Kidney epithelial cell (primary cell): ENCODE measurements at regions not wholly inside any gene's neighbourhood (a gene's known extent, or its start where the extent isn't known, plus 50 kb on each side); places are given as distances from the start of the nearest gene placed in this dataset.

Experiments used
- DNase-seq: peaks from one replicate; pipeline ENCODE4 v3.0.0-alpha.2; 2010; ENCODE audit warnings: low read depth
- H3K27me3 ChIP-seq: 2 replicates; pipeline ENCODE4 v1.6.0; 2011; ENCODE audit warnings: low read length; ENCODE audit not compliant: control insufficient read depth, insufficient read depth
- H3K36me3 ChIP-seq: 2 replicates; pipeline ENCODE4 v1.5.1; 2011; ENCODE audit warnings: low read length; ENCODE audit not compliant: control insufficient read depth, insufficient read depth
- H3K4me3 ChIP-seq: 2 replicates; pipeline ENCODE4 v1.5.1; 2011; ENCODE audit warnings: low read depth, mild to moderate bottlenecking, control low read depth, low read length
- TF ChIP-seq, protein P1 (sequence below): IDR thresholded peaks from 2 replicates; pipeline ENCODE4 v1.5.1; 2011; ENCODE audit warnings: mild to moderate bottlenecking, moderate library complexity, low read length, control low read depth, inconsistent platforms; ENCODE audit not compliant: insufficient read depth, poor library complexity, severe bottlenecking

DNA sequence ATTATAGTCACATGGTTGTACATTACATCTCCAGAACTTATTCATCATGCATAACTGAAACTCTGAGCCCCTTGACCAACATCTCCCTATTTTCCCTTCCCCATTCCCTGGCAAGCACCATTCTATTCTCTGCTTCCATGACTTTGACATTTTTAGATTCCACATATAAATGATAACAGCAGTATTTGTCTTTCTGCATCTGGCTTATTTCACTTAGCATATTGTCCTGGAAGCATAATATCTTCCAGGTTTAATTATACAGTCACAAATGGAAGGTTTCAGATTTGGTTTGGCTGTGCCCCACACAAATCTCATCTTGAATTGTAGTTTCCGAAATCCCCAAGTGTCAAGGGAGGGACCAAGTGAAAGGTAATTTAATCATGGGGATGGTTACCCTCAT is 626.9 kb upstream of the PKDCC start:
- Histone ChIP-seq H3K27me3 (no peaks in the 10 kb centered on the region), H3K36me3 (no peaks in the 10 kb centered on the region), H3K4me3 (no peak overlapping the region)
- DNase-seq, result no peak
- TF ChIP-seq, protein P1, sequence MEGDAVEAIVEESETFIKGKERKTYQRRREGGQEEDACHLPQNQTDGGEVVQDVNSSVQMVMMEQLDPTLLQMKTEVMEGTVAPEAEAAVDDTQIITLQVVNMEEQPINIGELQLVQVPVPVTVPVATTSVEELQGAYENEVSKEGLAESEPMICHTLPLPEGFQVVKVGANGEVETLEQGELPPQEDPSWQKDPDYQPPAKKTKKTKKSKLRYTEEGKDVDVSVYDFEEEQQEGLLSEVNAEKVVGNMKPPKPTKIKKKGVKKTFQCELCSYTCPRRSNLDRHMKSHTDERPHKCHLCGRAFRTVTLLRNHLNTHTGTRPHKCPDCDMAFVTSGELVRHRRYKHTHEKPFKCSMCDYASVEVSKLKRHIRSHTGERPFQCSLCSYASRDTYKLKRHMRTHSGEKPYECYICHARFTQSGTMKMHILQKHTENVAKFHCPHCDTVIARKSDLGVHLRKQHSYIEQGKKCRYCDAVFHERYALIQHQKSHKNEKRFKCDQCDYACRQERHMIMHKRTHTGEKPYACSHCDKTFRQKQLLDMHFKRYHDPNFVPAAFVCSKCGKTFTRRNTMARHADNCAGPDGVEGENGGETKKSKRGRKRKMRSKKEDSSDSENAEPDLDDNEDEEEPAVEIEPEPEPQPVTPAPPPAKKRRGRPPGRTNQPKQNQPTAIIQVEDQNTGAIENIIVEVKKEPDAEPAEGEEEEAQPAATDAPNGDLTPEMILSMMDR, result no peak

DNA sequence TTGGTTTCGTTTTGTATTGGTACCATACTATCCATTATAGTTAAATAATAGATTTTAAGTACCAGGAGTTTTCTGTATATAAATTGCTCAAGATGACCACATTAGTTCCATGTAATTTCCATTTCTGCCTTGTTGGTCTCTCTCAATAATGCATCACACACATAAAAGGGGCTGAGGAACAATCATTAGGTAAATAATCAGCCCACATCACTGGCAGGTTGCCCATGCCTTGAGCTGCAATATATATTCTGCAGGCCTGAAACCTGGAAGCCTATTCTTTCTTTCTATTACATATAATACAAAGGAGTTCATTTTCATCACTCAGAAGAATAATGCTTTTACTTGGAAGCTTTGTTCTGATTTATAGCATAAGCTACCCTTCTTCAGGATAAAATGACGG is 616.1 kb upstream of the PKDCC start:
- DNase-seq, result no peak

DNA sequence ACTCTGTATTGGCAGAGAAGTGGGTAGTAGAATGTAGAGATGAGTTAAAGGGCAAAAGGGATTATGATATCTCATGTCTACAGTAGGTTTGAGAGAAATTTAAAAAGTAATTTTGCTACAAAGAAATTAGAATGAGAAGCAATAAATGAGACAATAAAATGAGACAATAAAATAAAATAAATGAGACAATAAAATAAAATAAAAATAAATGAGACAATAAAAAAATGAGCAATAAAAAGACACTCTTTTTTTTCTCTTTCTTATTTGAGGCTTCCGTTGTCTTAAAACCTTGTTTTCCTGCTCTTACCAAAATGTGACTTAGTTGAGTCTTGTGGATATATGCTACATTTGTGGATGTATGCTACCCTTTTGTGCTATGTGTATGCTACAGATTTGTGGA is 615.4 kb upstream of the PKDCC start:
- TF ChIP-seq, protein P1, result no peak
- H3K36me3 ChIP-seq, result no peaks in the 10 kb centered on the region

More for the DNA sequence above, 616.1 kb upstream of the PKDCC start:
- Histone ChIP-seq H3K36me3 (no peaks in the 10 kb centered on the region), H3K27me3 (no peaks in the 10 kb centered on the region), H3K4me3 (no peak overlapping the region)
- TF ChIP-seq, protein P1, result no peak

DNA sequence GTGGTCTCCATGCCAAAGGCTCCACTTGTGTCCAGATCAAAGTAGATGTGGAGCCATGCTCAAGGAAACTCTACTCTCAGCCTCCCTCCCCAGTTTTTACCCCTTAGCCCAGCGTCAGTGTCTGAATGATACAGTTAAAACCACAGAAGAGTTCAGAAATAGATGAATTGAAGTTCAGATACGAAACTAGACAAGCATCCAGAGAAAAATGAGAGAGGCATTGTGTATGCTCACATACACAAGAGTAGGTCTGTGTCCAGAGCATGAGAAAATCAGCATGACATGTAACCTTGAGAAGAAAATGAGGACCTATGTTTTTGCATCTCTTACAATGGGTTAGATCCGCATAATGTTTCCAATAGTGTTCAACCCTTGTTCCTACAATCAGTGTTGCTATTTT is 612.8 kb upstream of the PKDCC start:
- no peak overlapping the region for H3K4me3 ChIP-seq
- H3K36me3 ChIP-seq, result no peaks in the 10 kb centered on the region
- no peaks in the 10 kb centered on the region for H3K27me3 ChIP-seq
- TF ChIP-seq, protein P1, result no peak
- DNase-seq, result no peak

More for the DNA sequence above, 615.4 kb upstream of the PKDCC start:
- Histone ChIP-seq H3K27me3 (no peaks in the 10 kb centered on the region), H3K4me3 (no peak overlapping the region)
- no peak for DNase-seq

DNA sequence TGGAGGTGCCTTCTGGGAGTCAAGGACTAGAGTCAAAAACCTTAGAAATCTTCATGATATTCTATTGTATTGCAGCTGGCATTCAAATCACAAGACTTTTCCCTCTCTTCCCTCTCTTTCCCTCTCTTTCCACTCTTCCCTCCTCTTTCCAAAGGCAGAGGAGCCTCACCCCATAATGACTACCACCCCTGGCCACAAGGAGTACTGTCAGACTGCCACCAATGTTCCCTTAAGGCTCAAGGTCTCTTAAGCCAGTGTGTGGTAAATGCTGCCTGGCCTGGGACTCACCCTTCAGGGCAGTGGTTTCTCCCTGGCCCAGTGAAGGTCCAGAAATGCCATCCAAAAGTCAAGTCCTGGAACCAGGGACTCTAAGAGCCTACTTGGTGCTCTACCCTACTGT is 605.9 kb upstream of the PKDCC start:
- TF ChIP-seq, protein P1, result no peak
- no peak for DNase-seq
- H3K27me3 ChIP-seq, result no peaks in the 10 kb centered on the region
- H3K4me3 ChIP-seq, result no peak overlapping the region
- no peaks in the 10 kb centered on the region for H3K36me3 ChIP-seq

DNA sequence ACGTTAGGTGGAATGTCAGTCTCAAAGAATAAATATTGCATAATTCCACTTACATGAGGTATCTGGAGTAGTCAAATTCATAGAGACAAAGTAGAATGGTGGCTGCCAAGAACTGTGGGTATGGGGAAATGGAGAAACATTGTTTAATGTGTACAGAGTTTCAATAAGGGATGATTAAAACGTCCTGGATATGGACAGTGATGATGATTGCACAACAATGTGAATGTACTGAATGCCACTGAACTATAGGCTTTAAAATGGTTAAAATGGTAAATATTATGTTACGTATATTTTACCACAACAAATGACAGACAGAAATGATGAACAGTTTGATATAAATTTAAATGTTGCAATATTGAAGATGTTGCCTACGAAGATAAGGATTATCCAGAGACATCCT is 602.0 kb upstream of the PKDCC start:
- DNase-seq, result no peak
- Histone ChIP-seq H3K27me3 (no peaks in the 10 kb centered on the region), H3K36me3 (no peaks in the 10 kb centered on the region), H3K4me3 (no peak overlapping the region)
- TF ChIP-seq, protein P1, result no peak
